GM12892 (cell line): ENCODE measurements at regions not wholly inside any gene's neighbourhood (a gene's known extent, or its start where the extent isn't known, plus 50 kb on each side); places are given as distances from the start of the nearest gene placed in this dataset.

ENCODE experiments used
- POLR2A ChIP-seq: IDR thresholded peaks from 2 replicates; pipeline ENCODE4 v1.6.1; 2011; ENCODE audit warnings: low read depth, low read length, control low read depth
- POLR2AphosphoS5 ChIP-seq: IDR thresholded peaks from 2 replicates; pipeline ENCODE4 v1.6.1; 2011; ENCODE audit warnings: low read depth, low read length, control low read depth
- TAF1 ChIP-seq: IDR thresholded peaks from 2 replicates; pipeline ENCODE4 v1.6.1; 2011; ENCODE audit warnings: low read depth, mild to moderate bottlenecking, control low read depth, low read length, borderline replicate concordance

DNA sequence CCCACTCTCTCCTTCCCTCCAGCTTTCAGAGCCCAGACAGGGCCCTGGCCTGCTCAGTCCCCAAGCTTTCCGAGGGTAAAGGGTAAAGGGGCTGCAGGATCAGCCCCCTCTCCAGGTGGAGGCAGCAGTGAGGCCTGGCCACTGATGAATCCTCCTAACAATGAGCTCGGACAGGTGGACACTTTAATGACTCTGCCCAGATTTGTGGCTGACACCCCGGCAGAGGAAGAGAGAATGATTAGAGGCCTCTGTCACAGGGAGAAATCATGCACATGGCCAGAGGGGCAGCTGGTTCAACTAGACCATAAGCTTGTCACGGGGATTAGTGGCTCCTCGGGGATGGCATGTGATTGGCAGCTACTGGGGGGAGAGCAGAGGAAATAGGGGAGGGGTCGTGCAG is 587.5 kb upstream of the B3GAT1 start:
- TF ChIP-seq POLR2A (no peak), POLR2AphosphoS5 (no peak), TAF1 (no peak)
